NCI-H1436 (cell line): ENCODE measurements at regions not wholly inside any gene's neighbourhood (a gene's known extent, or its start where the extent isn't known, plus 50 kb on each side); places are given as distances from the start of the nearest gene placed in this dataset.

Source experiments
- DNase-seq: peaks from one replicate; lab custom pipeline; 2025; lab: John Stamatoyannopoulos, UW

DNA sequence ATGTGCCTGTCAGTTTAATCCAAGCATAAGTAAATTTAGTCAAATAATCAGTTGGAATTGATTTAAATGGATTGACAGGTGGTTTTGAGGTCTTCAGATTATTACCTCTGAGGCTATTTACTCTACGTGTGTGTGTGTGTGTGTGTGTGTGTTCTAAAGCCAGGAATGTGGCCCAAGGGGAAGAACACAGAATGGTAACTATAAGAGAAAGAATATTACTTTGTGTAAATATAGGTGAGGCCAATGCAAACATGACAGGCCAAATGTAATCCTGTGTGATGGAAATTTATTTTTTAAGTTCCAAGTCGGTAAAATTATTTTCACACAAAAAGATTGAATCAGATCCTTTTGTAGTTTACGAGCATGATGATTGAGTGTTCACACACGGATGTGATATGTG lies 390.0 kb downstream of the PLK2 start:
- DNase-seq = no peak

DNA sequence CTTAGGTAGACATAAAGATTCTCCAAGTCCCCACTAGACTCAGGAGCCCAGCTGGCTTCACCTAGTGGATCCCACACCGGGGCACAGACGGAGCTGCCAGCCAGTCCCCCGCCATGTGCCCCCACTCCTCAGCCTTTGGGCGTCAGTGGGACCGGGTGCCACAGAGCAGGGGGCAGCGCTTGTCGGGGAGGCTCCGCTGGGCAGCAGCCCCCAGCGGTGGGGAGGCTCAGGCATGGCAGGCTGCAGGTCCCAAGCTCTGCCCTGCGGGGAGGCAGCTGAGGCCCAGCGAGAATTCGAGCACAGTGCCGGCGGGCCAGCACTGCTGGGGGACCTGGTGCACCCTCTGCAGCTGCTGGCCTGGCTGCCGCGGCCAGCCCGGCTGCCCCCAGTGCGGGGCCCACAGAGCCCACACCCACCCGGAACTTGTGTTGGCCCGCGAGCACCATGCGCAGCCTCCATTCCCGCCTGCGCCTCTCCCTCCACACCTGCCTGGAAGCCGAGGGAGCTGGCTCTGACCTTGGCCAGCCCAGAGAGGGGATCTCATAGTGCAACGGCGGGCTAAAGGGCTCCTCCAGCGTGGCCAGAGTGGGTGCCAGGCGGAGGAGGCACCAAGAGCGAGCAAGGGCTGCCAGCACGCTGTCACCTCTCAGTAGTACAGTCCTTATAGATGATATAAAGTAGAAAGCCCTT lies 390.7 kb downstream of the PLK2 start:
- no peak for DNase-seq

- DNase-seq = no peak
Measured at GRCh38 chr5:58066557-58066956, 393.3 kb downstream of the PLK2 start.

- no peak for DNase-seq
Measured at GRCh38 chr5:58066076-58066475, 393.8 kb downstream of the PLK2 start.

GRCh38 chr5:58064801-58065200 lies 395.1 kb downstream of the PLK2 start:
- DNase-seq = no peak

GRCh38 chr5:58060996-58061395 lies 398.9 kb downstream of the PLK2 start:
- no peak for DNase-seq

GRCh38 chr5:58057324-58057723 lies 402.6 kb downstream of the PLK2 start:
- no peak for DNase-seq

- DNase-seq = no peak
Measured at GRCh38 chr5:58056546-58056945, 403.3 kb downstream of the PLK2 start.

DNA sequence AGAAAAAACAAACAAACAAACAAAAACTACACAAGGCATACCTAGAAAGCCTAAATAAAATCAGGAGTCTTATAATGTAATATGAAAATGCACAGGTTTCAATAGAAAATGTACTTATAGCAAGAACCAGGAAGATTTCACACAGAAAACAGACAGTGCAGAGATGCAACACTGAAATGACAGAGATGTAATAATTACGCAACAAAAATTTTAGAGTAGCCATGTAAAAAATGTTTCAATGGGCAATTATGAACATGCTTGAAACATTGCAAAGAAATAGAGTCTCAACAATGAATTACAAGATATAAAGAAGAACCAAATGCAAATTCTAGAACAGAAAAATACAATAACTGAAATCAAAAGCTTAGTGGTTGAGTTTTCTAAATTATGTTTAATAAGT lies 405.9 kb downstream of the PLK2 start:
- no peak for DNase-seq

- no peak for DNase-seq
Measured at GRCh38 chr5:58048954-58049353, 410.9 kb downstream of the PLK2 start.

DNA sequence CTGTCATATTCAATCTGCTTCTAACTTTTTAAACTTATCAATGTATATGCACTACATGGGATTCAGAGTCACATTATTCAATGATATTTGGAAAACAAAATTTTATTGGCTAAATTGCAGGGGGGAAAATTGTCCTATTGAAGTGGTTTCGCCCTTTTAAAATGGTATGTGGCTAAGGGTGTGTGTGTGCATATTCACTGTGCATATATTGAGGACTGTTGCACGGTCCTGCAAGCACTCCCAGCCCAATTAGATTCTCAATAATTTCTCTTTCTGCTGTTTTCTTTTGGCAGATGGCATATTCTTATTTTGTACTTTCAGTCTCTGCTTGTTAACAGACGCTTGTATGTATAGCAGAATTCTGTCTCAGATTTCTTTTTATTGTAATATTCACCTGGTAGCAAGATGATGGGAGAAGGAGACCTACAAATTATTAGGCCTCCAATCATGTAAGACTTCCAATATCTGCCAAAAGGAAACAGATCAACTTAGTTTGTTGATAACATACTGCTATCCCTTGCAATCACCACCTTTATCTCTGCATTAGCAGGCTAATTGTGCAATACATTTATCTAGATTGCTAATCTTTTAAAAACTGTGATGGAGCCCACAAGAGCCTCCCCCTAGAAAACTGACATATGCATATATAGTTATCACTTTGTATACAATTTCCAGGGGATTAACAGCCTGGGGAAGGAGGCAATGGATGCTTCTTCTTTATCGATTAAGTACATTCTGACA lies 411.5 kb downstream of the PLK2 start:
- DNase-seq = no peak

- DNase-seq = no peak
Measured at GRCh38 chr5:58046371-58046770, 413.5 kb downstream of the PLK2 start.

- no peak for DNase-seq
Measured at GRCh38 chr5:58044166-58044565, 415.7 kb downstream of the PLK2 start.

GRCh38 chr5:58043032-58043945 lies 416.6 kb downstream of the PLK2 start:
- DNase-seq = no peak

GRCh38 chr5:58041884-58042283 lies 418.0 kb downstream of the PLK2 start:
- no peak for DNase-seq

DNA sequence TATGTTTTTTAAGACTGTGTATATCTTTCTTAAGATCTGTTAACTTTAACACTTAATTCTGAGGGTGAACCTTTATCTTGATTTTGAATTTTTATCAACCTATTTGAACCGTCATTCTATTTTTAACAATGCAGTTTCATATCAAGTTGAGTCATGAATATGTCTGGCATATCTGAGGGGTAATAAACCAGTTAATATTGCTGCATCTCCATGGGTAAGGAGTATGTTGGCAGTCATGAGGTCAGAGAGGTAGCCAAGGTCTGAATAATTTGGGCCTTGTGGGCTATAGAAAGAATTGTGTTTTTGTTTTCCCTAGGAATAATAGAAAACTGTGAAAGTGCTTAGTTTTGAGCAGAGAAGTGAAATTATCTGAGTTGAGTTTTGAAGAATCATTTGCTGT lies 419.0 kb downstream of the PLK2 start:
- DNase-seq = no peak

DNA sequence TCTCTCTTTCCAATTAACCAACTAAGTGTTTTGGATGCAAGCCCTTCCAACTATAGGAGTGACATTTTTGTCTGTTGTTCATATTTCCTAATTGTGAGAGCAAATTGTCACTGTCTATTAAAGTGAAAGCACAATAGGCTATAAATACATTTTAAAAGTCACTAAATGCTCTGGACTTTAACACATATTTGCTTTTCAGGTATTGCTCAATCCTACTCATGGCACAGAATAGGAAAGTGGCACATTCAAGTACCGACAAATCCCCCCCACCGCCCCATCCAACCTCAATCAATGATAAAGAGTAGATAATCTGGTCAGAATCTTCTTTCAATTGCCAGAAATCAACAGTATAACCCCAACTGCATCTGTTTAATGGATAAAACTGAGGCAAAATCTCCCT lies 419.8 kb downstream of the PLK2 start:
- no peak for DNase-seq

DNA sequence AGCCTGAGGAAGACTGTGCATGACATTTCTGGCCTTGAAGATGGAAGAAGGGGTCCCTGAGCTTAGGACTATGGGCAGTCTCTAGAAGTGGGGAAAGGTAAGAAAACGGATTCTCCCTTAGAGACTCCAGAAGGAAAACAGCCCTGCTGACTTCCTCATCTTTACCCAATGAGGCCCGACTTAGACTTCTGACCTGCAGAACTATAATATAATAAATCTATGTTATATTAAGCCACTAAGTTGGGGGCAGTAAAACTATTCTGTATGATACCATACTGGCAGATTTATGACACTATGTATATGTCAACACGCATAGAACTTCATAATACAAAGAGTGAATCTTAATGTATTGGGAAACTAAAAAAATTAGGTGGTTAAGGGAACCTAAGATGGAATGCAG lies 422.0 kb downstream of the PLK2 start:
- DNase-seq = no peak

DNA sequence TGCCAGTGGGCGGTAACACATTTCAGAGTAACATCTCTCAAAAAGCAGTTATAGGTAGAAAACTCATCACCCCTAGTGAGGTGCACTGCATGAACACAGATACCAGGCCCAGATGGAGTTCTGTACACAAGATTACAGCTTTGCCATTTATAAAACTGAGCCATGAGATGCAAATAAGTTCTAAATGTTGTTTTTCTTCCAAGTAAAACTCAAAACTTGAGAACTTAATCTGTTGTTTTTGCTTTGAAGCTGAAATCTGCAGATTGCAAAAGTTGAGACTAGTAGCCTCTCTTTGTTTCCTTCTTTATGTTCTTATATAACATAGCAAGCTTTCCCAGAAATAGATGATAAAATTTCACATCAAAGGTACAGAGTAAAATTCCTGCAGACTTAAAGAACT lies 434.1 kb downstream of the PLK2 start:
- no peak for DNase-seq

DNA sequence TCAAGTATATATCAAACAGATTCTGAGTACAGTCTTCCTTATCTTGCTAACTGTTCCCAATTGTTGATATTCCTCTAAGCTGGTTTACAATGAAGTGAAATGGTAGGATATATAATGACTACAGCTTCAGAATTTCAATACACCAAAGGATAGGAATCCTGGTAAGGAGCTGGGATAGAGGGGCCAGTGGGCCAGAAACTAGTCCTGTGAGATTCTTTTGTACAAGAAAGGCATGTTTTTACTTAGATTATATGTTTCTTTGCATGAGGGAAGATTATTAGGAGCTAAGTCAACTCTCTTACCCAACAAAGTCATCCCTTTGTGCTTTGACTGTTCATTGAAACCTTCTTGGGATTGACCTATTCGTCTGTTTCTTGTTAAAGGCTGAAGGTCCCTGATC lies 435.7 kb downstream of the PLK2 start:
- no peak for DNase-seq

GRCh38 chr5:58022055-58022454 lies 437.8 kb downstream of the PLK2 start:
- DNase-seq = no peak

- DNase-seq = no peak
Measured at GRCh38 chr5:58021466-58021865, 438.4 kb downstream of the PLK2 start.

DNA sequence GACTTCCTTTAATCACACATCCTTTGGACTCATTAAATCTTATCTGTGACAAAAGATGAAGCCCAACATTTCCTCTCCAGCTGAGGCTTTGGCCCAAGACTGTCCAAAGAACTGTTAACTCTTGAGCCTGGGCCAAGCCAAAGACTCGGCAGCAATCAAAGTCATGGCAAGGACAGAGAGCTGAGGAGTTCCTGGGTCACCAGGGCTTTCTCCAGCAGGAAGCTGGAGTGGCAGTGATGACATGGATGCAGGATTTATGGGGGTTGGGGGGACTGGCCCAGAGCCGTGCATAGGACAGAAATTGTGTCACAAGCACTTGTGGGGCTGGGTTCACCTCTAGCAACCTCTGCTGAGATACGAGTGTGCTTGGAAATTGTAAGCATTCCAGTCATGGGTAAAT lies 440.3 kb downstream of the PLK2 start:
- DNase-seq = no peak
